H1 (cell line): ENCODE measurements at regions not wholly inside any gene's neighbourhood (a gene's known extent, or its start where the extent isn't known, plus 50 kb on each side); places are given as distances from the start of the nearest gene placed in this dataset.

Experiments used
- CTCF ChIA-PET: fragments of 300-600 bp; sonication (Branson Sonifier 250); formaldehyde crosslinking; loops from one replicate; lab custom pipeline; 2021; ENCODE audit not compliant: partially characterized antibody; lab: Charles Lee
- POLR2A ChIA-PET: fragments of 300-600 bp; sonication (Branson Sonifier 250); formaldehyde crosslinking; loops from one replicate; lab custom pipeline; 2021; ENCODE audit warnings: inconsistent platforms; ENCODE audit not compliant: partially characterized antibody; lab: Charles Lee
- DNase-seq, 2 experiments: peaks; one replicate each; pipeline versions ENCODE4 v3.0.0 to v3.0.0-alpha.2; 2010 to 2022; ENCODE audit warnings: low spot score in 2 of 2, low read depth in 1 of 2, mixed read lengths in 1 of 2
- FAIRE-seq: peaks from 2 replicates; lab custom pipeline; 2011; peaks lifted over from hg19 to GRCh38; lab: Jason Lieb, UNC
- H2AFZ ChIP-seq: 2 replicates; pipeline ENCODE4 v1.8.1; 2012; ENCODE audit warnings: low read length, inconsistent platforms
- H2AK5ac ChIP-seq: 2 replicates; pipeline ENCODE4 v1.6.1; 2013; ENCODE audit warnings: low read depth, low read length
- H2BK120ac ChIP-seq: replicated peaks from 2 replicates; pipeline ENCODE3; 2013; ENCODE audit warnings: low read depth, low read length, inconsistent platforms
- H2BK12ac ChIP-seq: 2 replicates; pipeline ENCODE4 v1.6.1; 2013; ENCODE audit warnings: low read depth, low read length
- H2BK15ac ChIP-seq: 2 replicates; pipeline ENCODE4 v1.6.1; 2013; ENCODE audit warnings: low read length
- H2BK20ac ChIP-seq: 2 replicates; pipeline ENCODE4 v1.6.1; 2013; ENCODE audit warnings: low read length
- H2BK5ac ChIP-seq: 2 replicates; pipeline ENCODE4 v1.6.1; 2013; ENCODE audit warnings: low read depth, low read length
- H3K14ac ChIP-seq: 2 replicates; pipeline ENCODE4 v1.6.1; 2013; ENCODE audit warnings: inconsistent platforms; ENCODE audit not compliant: insufficient read length
- H3K18ac ChIP-seq: 2 replicates; pipeline ENCODE4 v1.6.1; 2013; ENCODE audit warnings: low read length; ENCODE audit errors: extremely low read depth
- H3K23ac ChIP-seq: 2 replicates; pipeline ENCODE4 v1.6.1; 2013; ENCODE audit warnings: inconsistent platforms; ENCODE audit not compliant: insufficient read length
- H3K23me2 ChIP-seq: 2 replicates; pipeline ENCODE4 v1.6.1; 2013; ENCODE audit warnings: low read depth, low read length
- H3K27ac ChIP-seq: 2 replicates; pipeline ENCODE4 v1.6.1; 2011; ENCODE audit warnings: low read depth, low read length, inconsistent platforms
- H3K27me3 ChIP-seq, 4 experiments: replicated peaks in 1 of 4; 1 replicate in 1 of 4; 2 replicates in 3 of 4; pipeline versions ENCODE4 v1.6.1 to v1.8.1; 2011 to 2013; ENCODE audit warnings: low read length in 3 of 4, mild to moderate bottlenecking in 3 of 4, inconsistent platforms in 2 of 4, mixed read lengths in 2 of 4, moderate library complexity in 1 of 4; ENCODE audit not compliant: control insufficient read depth in 3 of 4, insufficient read depth in 3 of 4; ENCODE audit errors: extremely low read depth in 1 of 4
- H3K36me3 ChIP-seq, 4 experiments: 2 replicates each; pipeline versions ENCODE4 v1.6.1 to v1.8.1; 2011 to 2013; ENCODE audit warnings: mild to moderate bottlenecking in 4 of 4, low read length in 3 of 4, moderate library complexity in 2 of 4, control low read depth in 1 of 4, inconsistent platforms in 1 of 4; ENCODE audit not compliant: insufficient read depth in 4 of 4, control insufficient read depth in 2 of 4
- H3K4ac ChIP-seq: replicated peaks from 2 replicates; pipeline ENCODE3; 2013; ENCODE audit warnings: low read length, low read depth, mixed read lengths, inconsistent platforms; ENCODE audit not compliant: insufficient read length
- H3K4me1 ChIP-seq, 4 experiments: replicated peaks in 1 of 4; 1 replicate in 1 of 4; 2 replicates in 3 of 4; pipeline versions ENCODE4 v1.6.1 to v1.8.1; 2011 to 2013; ENCODE audit warnings: low read length in 3 of 4, inconsistent platforms in 2 of 4, mixed read lengths in 1 of 4; ENCODE audit not compliant: insufficient read depth in 4 of 4, control insufficient read depth in 3 of 4
- H3K4me2 ChIP-seq, 2 experiments: 2 replicates each; pipeline versions ENCODE4 v1.6.1 to v1.8.1; 2011 to 2013; ENCODE audit warnings: low read depth in 2 of 2, low read length in 2 of 2, control low read depth in 1 of 2, inconsistent platforms in 1 of 2, mild to moderate bottlenecking in 1 of 2; ENCODE audit not compliant: insufficient read depth in 1 of 2
- H3K4me3 ChIP-seq, 4 experiments: fragments of 200-600, 300-600 bp in 1 of 4; sonication (generic), shearing (Covaris generic), sonication (Bioruptor Twin) in 1 of 4; 2 replicates each; pipeline versions ENCODE4 v1.5.1 to v1.8.1; 2011 to 2016; ENCODE audit warnings: low read length in 4 of 4, low read depth in 3 of 4, control low read depth in 2 of 4, inconsistent platforms in 2 of 4, mild to moderate bottlenecking in 2 of 4, mixed read lengths in 1 of 4, moderate library complexity in 1 of 4; ENCODE audit not compliant: insufficient read depth in 2 of 4; ENCODE audit errors: extremely low read depth in 1 of 4
- H3K56ac ChIP-seq: replicated peaks from 2 replicates; pipeline ENCODE3; 2013; ENCODE audit warnings: low read depth, mild to moderate bottlenecking, mixed read lengths, low read length, inconsistent platforms; ENCODE audit not compliant: insufficient read length
- H3K79me1 ChIP-seq: 2 replicates; pipeline ENCODE4 v1.6.1; 2013; ENCODE audit warnings: low read depth, low read length, control low read depth
- H3K79me2 ChIP-seq, 2 experiments: 2 replicates each; pipeline versions ENCODE4 v1.6.1 to v1.8.1; 2012 to 2013; ENCODE audit warnings: low read length in 2 of 2, mild to moderate bottlenecking in 2 of 2, inconsistent platforms in 1 of 2; ENCODE audit not compliant: insufficient read depth in 2 of 2, control insufficient read depth in 1 of 2
- H3K9ac ChIP-seq, 4 experiments: replicated peaks in 1 of 4; 1 replicate in 1 of 4; 2 replicates in 3 of 4; pipeline versions ENCODE4 v1.6.1 to v1.8.1; 2011 to 2013; ENCODE audit warnings: low read depth in 3 of 4, low read length in 3 of 4, control low read depth in 2 of 4, mild to moderate bottlenecking in 2 of 4, moderate library complexity in 2 of 4, inconsistent platforms in 1 of 4; ENCODE audit errors: extremely low read depth in 1 of 4
- H3K9me3 ChIP-seq, 2 experiments: 2 replicates each; pipeline versions ENCODE4 v1.6.1 to v1.8.1; 2012 to 2013; ENCODE audit warnings: mild to moderate bottlenecking in 2 of 2, moderate library complexity in 2 of 2, control low read depth in 1 of 2, inconsistent platforms in 1 of 2, low read depth in 1 of 2, low read length in 1 of 2, mixed read lengths in 1 of 2; ENCODE audit not compliant: insufficient read depth in 2 of 2
- H4K20me1 ChIP-seq, 2 experiments: replicated peaks in 1 of 2; 2 replicates each; pipeline versions ENCODE3 to v1.8.1; 2011 to 2013; ENCODE audit warnings: inconsistent platforms in 2 of 2, low read length in 2 of 2, mild to moderate bottlenecking in 1 of 2; ENCODE audit not compliant: insufficient read depth in 2 of 2, control insufficient read depth in 1 of 2
- H4K5ac ChIP-seq: 2 replicates; pipeline ENCODE4 v1.6.1; 2013; ENCODE audit warnings: low read length, low read depth, mixed read lengths, inconsistent platforms; ENCODE audit not compliant: insufficient read length
- H4K8ac ChIP-seq: 2 replicates; pipeline ENCODE4 v1.8.0; 2013; ENCODE audit warnings: mild to moderate bottlenecking, moderate library complexity, low read length, inconsistent platforms; ENCODE audit not compliant: insufficient read depth; ENCODE audit errors: extremely low read depth
- H4K91ac ChIP-seq: replicated peaks from 2 replicates; pipeline ENCODE3; 2013; ENCODE audit warnings: low read length, mixed read lengths, inconsistent platforms; ENCODE audit not compliant: insufficient read length
- CBX8 ChIP-seq: fragments of 300-800, 300-1000 bp; sonication (generic); IDR thresholded peaks from 2 replicates; pipeline ENCODE4 v1.7.1; 2016; ENCODE audit warnings: low read depth, low read length, borderline replicate concordance
- CEBPB ChIP-seq: IDR thresholded peaks from 2 replicates; pipeline ENCODE4 v1.6.1; 2012; ENCODE audit warnings: low read depth, low read length
- CHD1 ChIP-seq: IDR thresholded peaks from 2 replicates; pipeline ENCODE4 v1.6.1; 2012; ENCODE audit warnings: low read depth, low read length, improper control_type of control experiment
- CHD2 ChIP-seq: IDR thresholded peaks from 2 replicates; pipeline ENCODE4 v1.6.1; 2012; ENCODE audit warnings: low read length, improper control_type of control experiment
- HDAC6 ChIP-seq: IDR thresholded peaks from one replicate; pipeline ENCODE4 v1.7.1; 2012; ENCODE audit warnings: low read depth, mild to moderate bottlenecking, inconsistent platforms, low read length, moderate library complexity
- JUND ChIP-seq: IDR thresholded peaks from 2 replicates; pipeline ENCODE4 v1.6.1; 2011; ENCODE audit warnings: mild to moderate bottlenecking, improper control_type of control experiment, low read length
- NANOG ChIP-seq: IDR thresholded peaks from 2 replicates; pipeline ENCODE4 v1.6.1; 2011; ENCODE audit warnings: low read length, low read depth, mild to moderate bottlenecking, inconsistent platforms; ENCODE audit not compliant: insufficient read depth, poor library complexity, severe bottlenecking
- NRF1 ChIP-seq: IDR thresholded peaks from 2 replicates; pipeline ENCODE4 v1.6.1; 2011; ENCODE audit warnings: mild to moderate bottlenecking, low read depth, low read length, improper control_type of control experiment
- RBBP5 ChIP-seq: IDR thresholded peaks from 2 replicates; pipeline ENCODE4 v1.7.1; 2012; ENCODE audit warnings: low read depth, mild to moderate bottlenecking, inconsistent platforms, low read length, moderate library complexity, borderline replicate concordance
- RXRA ChIP-seq: IDR thresholded peaks from 2 replicates; pipeline ENCODE4 v1.6.1; 2011; ENCODE audit warnings: low read depth, mild to moderate bottlenecking, low read length, moderate library complexity; ENCODE audit not compliant: insufficient read depth
- SAP30 ChIP-seq: fragments of 300-600 bp; sonication (generic); IDR thresholded peaks from 2 replicates; pipeline ENCODE4 v1.7.1; 2012; ENCODE audit warnings: low read length, moderate library complexity, mild to moderate bottlenecking, inconsistent platforms; ENCODE audit not compliant: insufficient read depth, insufficient replicate concordance
- SIRT6 ChIP-seq: IDR thresholded peaks from one replicate; pipeline ENCODE4 v1.7.1; 2012; ENCODE audit warnings: low read length, inconsistent platforms
- SP1 ChIP-seq: IDR thresholded peaks from 2 replicates; pipeline ENCODE4 v1.6.1; 2011; ENCODE audit warnings: low read depth, low read length
- SRF ChIP-seq: IDR thresholded peaks from 2 replicates; pipeline ENCODE4 v1.6.1; 2011; ENCODE audit warnings: mild to moderate bottlenecking, low read depth, low read length, moderate library complexity
- WGBS, 2 experiments: shearing (Covaris generic) in 1 of 2; methylation state at CpG; one replicate each; pipeline versions ENCODE4 v1.1.6 to v1.1.7; 2013 to 2015; ENCODE audit warnings: low lambda C conversion rate in 2 of 2, mixed read lengths in 2 of 2, inconsistent platforms in 1 of 2, low coverage in 1 of 2, missing lambda C conversion rate in 1 of 2; ENCODE audit not compliant: insufficient replicate concordance in 2 of 2, insufficient coverage in 1 of 2, insufficient read length in 1 of 2; ENCODE audit errors: extremely low coverage in 1 of 2, missing lambda C conversion rate in 1 of 2; 5-methylcytosine and 5-hydroxymethylcytosine counted together

- Histone ChIP-seq H3K4me1 (0 out of 7 replicates have a peak, but pooled peaks cover 0 to 4% (median 0%) of the 10 kb centered on the region in 4 experiments), H2BK120ac (no peak overlapping the region), H3K9ac (no peak overlapping the region), H2BK5ac (no peak overlapping the region), H4K91ac (no peak overlapping the region), H3K9me3 (no peaks in the 10 kb centered on the region; a peak in 1 of 4 replicates), H3K4me3 (no peak overlapping the region), H2AFZ (no peak overlapping the region), H4K20me1 (no peaks in the 10 kb centered on the region), H3K79me1 (no peaks in the 10 kb centered on the region), H3K56ac (no peak overlapping the region), H4K5ac (no peak overlapping the region), H3K14ac (no peak overlapping the region), H3K79me2 (no peaks in the 10 kb centered on the region), H3K4ac (no peak overlapping the region), H2AK5ac (no peak overlapping the region), H2BK20ac (no peak overlapping the region), H3K4me2 (no peak overlapping the region), H3K36me3 (no peaks in the 10 kb centered on the region), H2BK12ac (no peak overlapping the region), H3K27ac (no peak overlapping the region), H2BK15ac (no peak overlapping the region), H3K23ac (no peak overlapping the region), H3K23me2 (no peaks in the 10 kb centered on the region), H4K8ac (no peak overlapping the region; the same call in 1 of the 2 replicates), H3K27me3 (no peaks in the 10 kb centered on the region), H3K18ac (no peak overlapping the region)
- TF ChIP-seq SRF (no peak), HDAC6 (no peak), CHD1 (no peak), NANOG (no peak), JUND (no peak), CEBPB (no peak), SIRT6 (no peak), NRF1 (no peak), CBX8 (no peak), SP1 (no peak), CHD2 (no peak), SAP30 (no peak), RXRA (no peak), RBBP5 (no peak)
- WGBS, 2 experiments = 88% methylated on average over 3 of the region's 3 CpGs; no CpG with 5 or more reads in 1 of the 2 experiments
- DNase-seq (no peak), FAIRE-seq (no peak)
- ChIA-PET POLR2A (no interaction called here), CTCF (interaction anchor here (0.8 to 1.7 kb wide), 6 partner anchors 9 to 362 kb away, joined by 3 to 5 read pairs (median 3); no protein-coding TSS in a partner anchor)
Observed at GRCh38 chr9:107780960-107781359, 291.4 kb upstream of the KLF4 start.
